ENCODE measurements at regions not wholly inside any gene's neighbourhood (a gene's known extent, or its start where the extent isn't known, plus 50 kb on each side); places are given as distances from the start of the nearest gene placed in this dataset.

GRCh38 chr3:110390372-110390771 lies 681.2 kb upstream of the NECTIN3 start:
- Histone ChIP-seq H3K27me3 (ENCODE audit: insufficient read depth, poor library complexity, severe bottlenecking) (no peaks in the 10 kb centered on the region), H3K4me3 (replicated peaks; ENCODE audit: insufficient read depth, low read length) (no peak overlapping the region), H3K27ac (replicated peaks) (no peak overlapping the region)
- DNase-seq (ENCODE audit: low read depth in 1 of 2, low spot score in 1 of 2): no peak
- TF ChIP-seq POLR2AphosphoS5 (IDR thresholded peaks at IDR 0.05; ENCODE audit: low read depth) (no peak), SPI1 (IDR thresholded peaks at IDR 0.05; ENCODE audit: borderline replicate concordance, low read depth) (no peak)

- Histone ChIP-seq H3K4me3 (replicated peaks; ENCODE audit: insufficient read depth, low read length) (no peak overlapping the region), H3K27ac (replicated peaks) (no peak overlapping the region), H3K27me3 (ENCODE audit: insufficient read depth, poor library complexity, severe bottlenecking) (no peaks in the 10 kb centered on the region)
- TF ChIP-seq POLR2AphosphoS5 (IDR thresholded peaks at IDR 0.05; ENCODE audit: low read depth) (no peak), SPI1 (IDR thresholded peaks at IDR 0.05; ENCODE audit: borderline replicate concordance, low read depth) (no peak)
- no peak for DNase-seq (ENCODE audit: low read depth in 1 of 2, low spot score in 1 of 2)
Measured at GRCh38 chr3:110391042-110391441, 680.6 kb upstream of the NECTIN3 start.

GRCh38 chr3:110391640-110392395 lies 679.8 kb upstream of the NECTIN3 start:
- no peak overlapping the region for H3K27ac ChIP-seq (replicated peaks)

GRCh38 chr3:110393941-110394340 lies 677.7 kb upstream of the NECTIN3 start:
- TF ChIP-seq GABPA (IDR thresholded peaks at IDR 0.05; ENCODE audit: low read depth) (no peak), REST (IDR thresholded peaks at IDR 0.05; ENCODE audit: insufficient replicate concordance, low read depth) (no peak), CTCF (IDR thresholded peaks at IDR 0.05; ENCODE audit: insufficient read depth, low read length) (no peak), POLR2AphosphoS5 (IDR thresholded peaks at IDR 0.05; ENCODE audit: low read depth) (no peak), SPI1 (IDR thresholded peaks at IDR 0.05; ENCODE audit: borderline replicate concordance, low read depth) (no peak)
- Histone ChIP-seq H3K27me3 (ENCODE audit: insufficient read depth, poor library complexity, severe bottlenecking) (no peaks in the 10 kb centered on the region), H3K27ac (replicated peaks) (no peak overlapping the region), H3K4me3 (replicated peaks; ENCODE audit: insufficient read depth, low read length) (no peak overlapping the region)
- no peak for DNase-seq (ENCODE audit: low read depth in 1 of 2, low spot score in 1 of 2)

More at GRCh38 chr3:110391640-110392395, 679.8 kb upstream of the NECTIN3 start:
- no peak for DNase-seq (ENCODE audit: low read depth in 1 of 2, low spot score in 1 of 2)
- Histone ChIP-seq H3K27me3 (ENCODE audit: insufficient read depth, poor library complexity, severe bottlenecking) (no peaks in the 10 kb centered on the region), H3K4me3 (replicated peaks; ENCODE audit: insufficient read depth, low read length) (no peak overlapping the region)
- TF ChIP-seq REST (IDR thresholded peaks at IDR 0.05; ENCODE audit: insufficient replicate concordance, low read depth): no peak
- no peak for TF ChIP-seq CTCF (IDR thresholded peaks at IDR 0.05; ENCODE audit: insufficient read depth, low read length)
- no peak for TF ChIP-seq GABPA (IDR thresholded peaks at IDR 0.05; ENCODE audit: low read depth)
- TF ChIP-seq SPI1 (IDR thresholded peaks at IDR 0.05; ENCODE audit: borderline replicate concordance, low read depth): no peak
- TF ChIP-seq POLR2AphosphoS5 (IDR thresholded peaks at IDR 0.05; ENCODE audit: low read depth): no peak
